ENCODE measurements at regions not wholly inside any gene's neighbourhood (a gene's known extent, or its start where the extent isn't known, plus 50 kb on each side); places are given as distances from the start of the nearest gene placed in this dataset.

- no peak for DNase-seq (ENCODE audit: low read depth in 3 of 3)
Observed at GRCh38 chr14:53613404-53614253, 343.0 kb downstream of the BMP4 start.

- no peak for DNase-seq (ENCODE audit: low read depth in 3 of 3)
Observed at GRCh38 chr14:53610947-53611346, 345.7 kb downstream of the BMP4 start.

GRCh38 chr14:53609009-53609408 lies 347.6 kb downstream of the BMP4 start:
- DNase-seq (ENCODE audit: low read depth in 3 of 3): no peak

GRCh38 chr14:53608369-53608768 lies 348.3 kb downstream of the BMP4 start:
- DNase-seq (ENCODE audit: low read depth in 3 of 3): no peak

GRCh38 chr14:53606203-53606602 lies 350.4 kb downstream of the BMP4 start:
- no peak for DNase-seq (ENCODE audit: low read depth in 3 of 3)

GRCh38 chr14:53605562-53605961 lies 351.1 kb downstream of the BMP4 start:
- DNase-seq (ENCODE audit: low read depth in 3 of 3): no peak

GRCh38 chr14:53603994-53604393 lies 352.6 kb downstream of the BMP4 start:
- DNase-seq (ENCODE audit: low read depth in 3 of 3): no peak

GRCh38 chr14:53601409-53601808 lies 355.2 kb downstream of the BMP4 start:
- no peak for DNase-seq (ENCODE audit: low read depth in 3 of 3)

- DNase-seq (ENCODE audit: low read depth in 3 of 3): no peak
Observed at GRCh38 chr14:53599221-53599945, 357.2 kb downstream of the BMP4 start.

- DNase-seq (ENCODE audit: low read depth in 3 of 3): no peak
Observed at GRCh38 chr14:53596853-53597525, 359.6 kb downstream of the BMP4 start.

- DNase-seq (ENCODE audit: low read depth in 3 of 3): no peak
Observed at GRCh38 chr14:53591816-53592215, 364.8 kb downstream of the BMP4 start.

- no peak for DNase-seq (ENCODE audit: low read depth in 3 of 3)
Observed at GRCh38 chr14:53581504-53581903, 375.1 kb downstream of the BMP4 start.

- no peak for DNase-seq (ENCODE audit: low read depth in 3 of 3)
Observed at GRCh38 chr14:53571641-53572328, 384.8 kb downstream of the BMP4 start.

GRCh38 chr14:53570411-53571387 lies 385.9 kb downstream of the BMP4 start:
- DNase-seq (ENCODE audit: low read depth in 3 of 3): no peak

- DNase-seq (ENCODE audit: low read depth in 3 of 3): no peak
Observed at GRCh38 chr14:53569446-53569845, 387.2 kb downstream of the BMP4 start.

GRCh38 chr14:53567236-53567780 lies 389.3 kb downstream of the BMP4 start:
- DNase-seq (ENCODE audit: low read depth in 3 of 3): no peak

- no peak for DNase-seq (ENCODE audit: low read depth in 3 of 3)
Observed at GRCh38 chr14:53564870-53565269, 391.8 kb downstream of the BMP4 start.

GRCh38 chr14:53563628-53564027 lies 393.0 kb downstream of the BMP4 start:
- DNase-seq (ENCODE audit: low read depth in 3 of 3): no peak

GRCh38 chr14:53553221-53553620 lies 400.1 kb upstream of the DDHD1 start:
- no peak for DNase-seq (ENCODE audit: low read depth in 3 of 3)

- no peak for DNase-seq (ENCODE audit: low read depth in 3 of 3)
Observed at GRCh38 chr14:53551862-53552261, 398.7 kb upstream of the DDHD1 start.

Measured in stimulated activated CD4-positive, alpha-beta T cell treated with anti-CD3 and anti-CD28 coated beads, TNF-alpha, amount 100 ng/mL, for 48 hours (primary cell).